ENCODE measurements at regions not wholly inside any gene's neighbourhood (a gene's known extent, or its start where the extent isn't known, plus 50 kb on each side); places are given as distances from the start of the nearest gene placed in this dataset.

DNA sequence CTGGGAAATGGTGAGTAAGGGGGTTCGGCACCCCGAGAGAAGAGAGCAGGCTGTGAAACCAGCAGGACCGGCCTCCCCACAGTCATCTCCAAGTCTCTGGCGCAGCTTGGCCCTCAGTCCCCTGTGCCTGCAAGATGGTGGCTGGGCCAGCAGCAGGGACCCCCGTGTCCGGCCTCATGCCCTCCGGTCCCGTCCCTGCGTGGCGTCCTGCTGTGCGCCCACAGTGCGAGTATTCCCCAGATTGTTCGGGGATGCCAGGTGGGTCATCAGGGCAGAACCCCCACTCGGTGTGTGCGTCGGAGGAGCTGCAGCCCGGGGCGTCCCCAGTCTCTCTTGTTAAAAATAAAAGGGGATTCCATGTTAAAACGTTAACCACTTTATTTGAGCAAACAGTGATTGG, 216.9 kb upstream of the ALG10B start:
- H3K27ac ChIP-seq = no peak overlapping the region
- no peak for TF ChIP-seq POLR2A (IDR thresholded peaks at IDR 0.05)
- TF ChIP-seq, protein P1, sequence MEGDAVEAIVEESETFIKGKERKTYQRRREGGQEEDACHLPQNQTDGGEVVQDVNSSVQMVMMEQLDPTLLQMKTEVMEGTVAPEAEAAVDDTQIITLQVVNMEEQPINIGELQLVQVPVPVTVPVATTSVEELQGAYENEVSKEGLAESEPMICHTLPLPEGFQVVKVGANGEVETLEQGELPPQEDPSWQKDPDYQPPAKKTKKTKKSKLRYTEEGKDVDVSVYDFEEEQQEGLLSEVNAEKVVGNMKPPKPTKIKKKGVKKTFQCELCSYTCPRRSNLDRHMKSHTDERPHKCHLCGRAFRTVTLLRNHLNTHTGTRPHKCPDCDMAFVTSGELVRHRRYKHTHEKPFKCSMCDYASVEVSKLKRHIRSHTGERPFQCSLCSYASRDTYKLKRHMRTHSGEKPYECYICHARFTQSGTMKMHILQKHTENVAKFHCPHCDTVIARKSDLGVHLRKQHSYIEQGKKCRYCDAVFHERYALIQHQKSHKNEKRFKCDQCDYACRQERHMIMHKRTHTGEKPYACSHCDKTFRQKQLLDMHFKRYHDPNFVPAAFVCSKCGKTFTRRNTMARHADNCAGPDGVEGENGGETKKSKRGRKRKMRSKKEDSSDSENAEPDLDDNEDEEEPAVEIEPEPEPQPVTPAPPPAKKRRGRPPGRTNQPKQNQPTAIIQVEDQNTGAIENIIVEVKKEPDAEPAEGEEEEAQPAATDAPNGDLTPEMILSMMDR (IDR thresholded peaks at IDR 0.05) = no peak
- H3K4me1 ChIP-seq = no peaks in the 10 kb centered on the region
- peaks cover 0 to 4% (median 0%) of the 10 kb centered on the region in 4 donors for H3K9me3 ChIP-seq
- DNase-seq = no peak
- no peaks in the 10 kb centered on the region for H3K36me3 ChIP-seq
- no peak overlapping the region for H3K4me3 ChIP-seq
- no peaks in the 10 kb centered on the region for H3K27me3 ChIP-seq

DNA sequence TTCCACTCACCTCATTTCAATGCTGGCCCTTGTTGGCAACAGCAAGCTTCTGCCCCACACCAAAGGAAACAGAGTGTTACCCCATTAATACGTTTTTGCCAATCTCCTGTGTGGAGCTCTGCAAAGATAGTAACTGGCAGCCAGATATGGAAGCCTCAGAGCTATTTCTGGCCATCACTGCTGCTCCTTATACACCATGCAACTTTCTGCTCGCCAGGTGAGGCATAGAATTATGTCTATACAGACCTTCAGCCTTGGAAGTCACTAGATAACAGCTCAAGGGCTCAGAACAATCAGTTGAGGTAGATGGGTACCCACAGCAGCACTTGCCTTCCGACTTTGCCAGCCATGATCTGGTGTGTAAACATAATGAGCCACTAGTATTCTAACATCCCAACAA, 214.8 kb upstream of the ALG10B start:
- H3K9me3 ChIP-seq = peaks cover 0 to 4% (median 0%) of the 10 kb centered on the region in 4 donors
- H3K36me3 ChIP-seq = no peaks in the 10 kb centered on the region
- H3K4me1 ChIP-seq = no peaks in the 10 kb centered on the region
- H3K4me3 ChIP-seq = no peak overlapping the region
- H3K27ac ChIP-seq = no peak overlapping the region
- DNase-seq = no peak
- H3K27me3 ChIP-seq = no peaks in the 10 kb centered on the region
- TF ChIP-seq, protein P1 (IDR thresholded peaks at IDR 0.05) = no peak
- no peak for TF ChIP-seq POLR2A (IDR thresholded peaks at IDR 0.05)

DNA sequence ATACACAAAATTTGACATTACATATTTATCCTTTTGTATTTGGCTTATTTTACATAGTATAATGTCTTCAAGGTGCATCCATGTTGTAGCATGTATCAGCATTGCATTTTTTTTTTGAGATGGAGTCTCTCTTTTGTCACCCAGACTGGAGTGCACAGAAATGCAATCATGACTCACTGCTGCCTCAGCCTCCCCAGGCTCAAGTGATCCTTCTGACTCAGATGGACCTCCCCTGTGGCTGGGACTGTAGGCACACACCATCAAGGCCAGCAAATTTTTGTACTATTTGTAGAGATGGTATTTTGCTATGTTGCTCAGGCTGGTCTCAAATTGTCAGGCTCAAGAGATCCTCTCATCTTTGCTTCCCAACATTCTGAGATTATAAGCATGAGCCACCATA, 214.4 kb upstream of the ALG10B start:
- H3K36me3 ChIP-seq = no peaks in the 10 kb centered on the region
- TF ChIP-seq, protein P1 (IDR thresholded peaks at IDR 0.05) = no peak
- TF ChIP-seq POLR2A (IDR thresholded peaks at IDR 0.05) = no peak
- H3K9me3 ChIP-seq = peaks cover 0 to 4% (median 0%) of the 10 kb centered on the region in 4 donors
- no peak overlapping the region for H3K27ac ChIP-seq
- H3K4me3 ChIP-seq = no peak overlapping the region
- no peak for DNase-seq
- H3K4me1 ChIP-seq = no peaks in the 10 kb centered on the region
- H3K27me3 ChIP-seq = no peaks in the 10 kb centered on the region

DNA sequence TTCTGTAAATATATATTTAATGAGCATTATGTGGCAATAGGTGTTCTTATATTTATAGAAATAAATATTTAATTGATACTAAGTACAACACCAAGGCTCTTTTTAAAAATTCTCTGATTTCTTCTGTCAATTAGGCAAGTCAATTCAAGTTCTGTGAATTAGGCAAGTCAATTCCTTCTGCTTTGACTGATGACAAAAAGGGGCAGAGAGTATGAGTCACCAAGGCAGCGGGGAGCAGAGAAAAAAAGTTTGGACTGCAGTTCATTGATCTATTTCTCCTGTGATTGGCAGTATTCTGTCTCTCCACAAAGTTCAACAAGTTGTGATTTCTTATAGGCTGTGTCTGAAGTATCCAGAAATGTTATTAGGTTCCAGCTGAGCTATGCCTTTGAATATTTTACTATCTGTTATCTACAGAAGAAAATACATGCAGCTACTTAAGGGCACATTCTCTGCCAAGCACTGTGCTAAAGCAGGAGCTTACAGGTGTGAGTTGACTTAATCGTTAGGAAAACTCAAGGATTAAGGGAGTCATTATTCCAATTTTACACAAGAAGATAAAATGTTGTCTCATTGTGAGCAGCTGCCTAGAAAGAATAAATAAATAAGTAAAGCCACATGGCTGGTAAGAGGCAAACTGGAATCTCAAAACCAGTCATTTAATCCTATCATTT, 206.4 kb upstream of the ALG10B start:
- DNase-seq = no peak
- Histone ChIP-seq H3K9me3 (no peaks in the 10 kb centered on the region), H3K27ac (no peak overlapping the region), H3K36me3 (no peaks in the 10 kb centered on the region), H3K4me3 (no peak overlapping the region), H3K4me1 (no peaks in the 10 kb centered on the region), H3K27me3 (no peaks in the 10 kb centered on the region)
- TF ChIP-seq POLR2A (IDR thresholded peaks at IDR 0.05) = no peak
- TF ChIP-seq, protein P1 (IDR thresholded peaks at IDR 0.05) = no peak

DNA sequence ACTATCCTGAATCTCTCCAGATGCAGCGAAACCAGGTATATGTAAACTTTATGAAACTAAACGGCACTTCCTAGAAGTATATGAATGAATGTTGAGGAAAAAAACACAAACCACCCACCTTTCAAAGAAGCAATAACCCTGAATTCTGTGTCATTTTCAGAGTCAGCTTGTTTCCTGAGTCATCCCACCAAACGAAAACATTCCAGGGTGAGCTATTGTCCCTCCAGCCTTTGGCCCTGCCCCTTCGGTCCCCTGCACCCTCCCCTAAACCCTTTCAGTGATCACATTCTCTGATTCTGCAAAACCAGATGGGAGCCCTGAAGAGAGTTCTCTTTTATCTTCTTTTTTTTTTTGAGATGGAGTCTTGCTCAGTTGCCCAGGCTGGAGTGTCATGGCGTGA, 202.6 kb upstream of the ALG10B start:
- Histone ChIP-seq H3K4me3 (no peak overlapping the region), H3K27me3 (no peaks in the 10 kb centered on the region), H3K4me1 (no peaks in the 10 kb centered on the region), H3K36me3 (no peaks in the 10 kb centered on the region), H3K9me3 (no peaks in the 10 kb centered on the region), H3K27ac (no peak overlapping the region)
- no peak for TF ChIP-seq POLR2A (IDR thresholded peaks at IDR 0.05)
- TF ChIP-seq, protein P1 (IDR thresholded peaks at IDR 0.05) = no peak
- DNase-seq = no peak

DNA sequence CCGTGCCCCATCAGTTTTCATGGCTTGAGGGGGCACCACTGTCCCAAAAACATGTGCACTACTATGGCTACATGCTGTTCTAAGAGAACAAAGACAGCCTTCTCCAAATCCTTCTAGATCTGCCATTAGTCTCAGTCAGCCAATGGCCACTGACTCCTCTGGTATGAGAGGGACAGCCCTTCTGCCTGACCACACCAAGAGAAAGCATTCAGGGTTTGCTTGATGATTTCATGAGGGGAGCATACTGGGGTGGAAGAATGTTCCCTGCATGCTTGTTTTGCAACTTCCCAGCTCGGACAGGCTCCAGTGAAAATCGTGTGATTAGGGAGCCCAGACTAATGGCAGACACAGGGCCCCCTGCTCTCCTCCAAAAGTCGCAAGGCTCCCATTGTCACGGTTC, 199.6 kb upstream of the ALG10B start:
- Histone ChIP-seq H3K27ac (no peak overlapping the region), H3K36me3 (no peaks in the 10 kb centered on the region), H3K27me3 (no peaks in the 10 kb centered on the region), H3K9me3 (no peaks in the 10 kb centered on the region), H3K4me1 (no peaks in the 10 kb centered on the region), H3K4me3 (no peak overlapping the region)
- no peak for DNase-seq
- TF ChIP-seq, protein P1 (IDR thresholded peaks at IDR 0.05) = no peak
- TF ChIP-seq POLR2A (IDR thresholded peaks at IDR 0.05) = no peak

Measured in Peyer's patch (tissue), 4 donors.